Activated CD4-positive, alpha-beta T cell treated with anti-CD3 and anti-CD28 coated beads, Interleukin-2, amount 10 ng/mL, durations not matched to agents 24 days and 14 days (primary cell): ENCODE measurements at regions not wholly inside any gene's neighbourhood (a gene's known extent, or its start where the extent isn't known, plus 50 kb on each side); places are given as distances from the start of the nearest gene placed in this dataset.

Experiments
- DNase-seq: peaks from one replicate; pipeline ENCODE4 v3.0.0; 2022
- H3K27ac Mint-ChIP-seq: one replicate; pipeline ENCODE4 v1.8.0; 2022; ENCODE audit warnings: mild to moderate bottlenecking, mixed read lengths
- H3K27me3 Mint-ChIP-seq: one replicate; pipeline ENCODE4 v1.8.0; 2022; ENCODE audit warnings: mixed read lengths
- H3K36me3 Mint-ChIP-seq: one replicate; pipeline ENCODE4 v1.8.0; 2022; ENCODE audit warnings: low read depth, mild to moderate bottlenecking, mixed read lengths
- H3K4me1 Mint-ChIP-seq: one replicate; pipeline ENCODE4 v1.8.0; 2021; ENCODE audit warnings: mixed read lengths
- H3K4me3 Mint-ChIP-seq: one replicate; pipeline ENCODE4 v1.8.0; 2022; ENCODE audit warnings: mild to moderate bottlenecking, moderate library complexity, mixed read lengths
- H3K9me3 Mint-ChIP-seq: one replicate; pipeline ENCODE4 v1.8.0; 2021; ENCODE audit warnings: mixed read lengths
- intact Hi-C: fragments of 100-400 bp; cut with micrococcal nuclease; formaldehyde crosslinking; loops from one replicate; pipeline ENCODE4 v1.15.1; 2023

DNA sequence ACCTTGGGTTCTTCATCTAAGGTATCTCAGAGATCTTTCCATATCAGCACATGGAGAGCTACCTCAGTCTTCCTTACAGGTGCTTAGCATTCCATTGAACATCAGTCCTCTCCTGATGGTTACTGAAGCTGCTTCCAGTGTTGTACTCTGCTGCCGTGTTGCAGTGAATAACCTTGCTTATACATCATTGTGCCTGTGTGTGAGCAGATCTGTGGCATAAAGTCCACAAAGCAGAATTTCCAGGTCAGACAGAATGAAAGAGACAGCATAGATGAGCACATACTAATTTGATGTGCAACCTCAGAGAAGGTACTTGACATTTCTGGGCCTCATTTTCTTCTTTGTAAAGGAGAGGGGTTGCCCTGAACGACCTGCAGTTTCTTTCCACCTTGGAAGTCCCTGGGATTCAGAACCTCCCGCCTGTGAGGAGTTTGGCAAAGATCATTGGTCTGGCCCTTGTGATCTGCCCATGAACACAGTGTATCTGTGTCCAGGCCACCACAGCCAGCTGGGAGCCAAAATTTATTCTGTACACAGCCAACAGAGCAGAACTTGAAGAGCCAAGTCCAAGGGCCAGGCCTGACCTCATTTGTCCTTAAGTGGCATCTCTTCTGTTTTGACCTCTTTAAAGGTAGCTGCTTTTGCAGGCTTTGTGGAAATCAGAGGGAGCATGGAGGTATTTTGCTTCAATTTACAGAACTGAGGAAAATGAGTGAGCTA, 57.2 kb upstream of the SLC7A14 start:
- DNase-seq = no peak
- Mint-ChIP-seq H3K9me3 (peaks cover 5% of the 10 kb centered on the region), H3K27me3 (peaks cover 10% of the 10 kb centered on the region), H3K4me1 (no peaks in the 10 kb centered on the region), H3K27ac (no peak overlapping the region), H3K36me3 (no peaks in the 10 kb centered on the region), H3K4me3 (no peak overlapping the region)
- intact Hi-C loops = no loop called here

DNA sequence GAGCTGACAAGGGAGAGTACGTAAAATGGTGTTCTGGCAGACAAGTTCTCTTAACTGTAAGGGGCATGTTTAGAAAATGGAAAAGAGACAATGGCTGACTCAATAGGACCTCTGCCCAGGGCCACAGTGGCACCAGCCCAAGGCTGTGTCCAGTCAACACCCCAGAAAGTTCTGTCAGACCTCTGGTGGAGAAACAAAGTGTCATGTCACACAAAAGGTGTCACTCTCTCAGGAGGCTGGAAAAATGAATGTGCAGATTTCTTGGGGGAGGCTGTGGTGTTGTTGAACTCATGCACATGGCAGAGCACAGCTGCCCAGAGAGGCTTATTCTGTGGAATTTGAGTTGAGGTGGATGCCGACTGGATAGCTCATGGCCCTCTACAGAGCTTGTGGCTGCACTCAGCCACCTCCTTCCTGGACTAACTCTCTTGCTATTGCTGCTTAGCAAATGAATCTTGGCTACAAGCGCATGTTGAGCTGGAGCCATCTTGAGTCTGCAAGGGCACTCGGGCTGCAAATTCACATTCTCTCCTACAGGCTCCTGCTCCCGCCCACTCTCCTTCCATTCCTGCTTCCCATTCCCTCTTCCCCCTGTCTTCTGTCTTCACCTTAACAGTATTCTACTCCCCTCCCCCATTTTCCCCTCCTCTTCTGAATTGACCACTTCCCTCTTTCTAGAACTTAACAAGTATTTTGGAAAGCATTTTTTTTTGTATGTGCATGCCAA, 55.8 kb upstream of the SLC7A14 start:
- H3K4me1 Mint-ChIP-seq = no peaks in the 10 kb centered on the region
- peaks cover 2% of the 10 kb centered on the region for H3K27me3 Mint-ChIP-seq
- H3K4me3 Mint-ChIP-seq = no peak overlapping the region
- H3K9me3 Mint-ChIP-seq = no peaks in the 10 kb centered on the region
- intact Hi-C loops = no loop called here
- H3K36me3 Mint-ChIP-seq = no peaks in the 10 kb centered on the region
- DNase-seq = no peak
- no peak overlapping the region for H3K27ac Mint-ChIP-seq

DNA sequence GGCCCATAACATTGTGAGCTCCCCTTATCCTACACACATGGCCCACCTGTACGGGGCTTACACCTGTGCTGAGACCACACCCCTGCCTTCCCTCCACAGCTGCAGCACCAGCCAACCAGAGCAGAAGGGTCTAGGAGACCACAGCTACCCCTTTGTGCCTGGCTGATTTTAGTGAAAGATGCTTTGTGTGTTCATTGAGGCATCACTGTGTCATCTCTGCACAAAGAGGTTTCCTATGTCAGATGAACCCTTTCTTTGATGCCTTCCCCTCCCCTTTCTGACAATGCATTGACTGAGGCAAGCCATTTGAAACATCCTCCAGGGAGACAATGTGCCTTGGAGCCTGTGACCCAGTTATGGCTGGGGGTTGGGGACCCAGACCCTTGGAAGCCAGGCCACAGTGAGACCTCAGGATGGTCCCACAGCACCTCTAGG, 54.9 kb upstream of the SLC7A14 start:
- H3K27me3 Mint-ChIP-seq = peaks cover 2% of the 10 kb centered on the region
- intact Hi-C loops = no loop called here
- no peaks in the 10 kb centered on the region for H3K36me3 Mint-ChIP-seq
- H3K4me1 Mint-ChIP-seq = no peaks in the 10 kb centered on the region
- no peak overlapping the region for H3K4me3 Mint-ChIP-seq
- DNase-seq = no peak
- H3K9me3 Mint-ChIP-seq = no peaks in the 10 kb centered on the region
- no peak overlapping the region for H3K27ac Mint-ChIP-seq

DNA sequence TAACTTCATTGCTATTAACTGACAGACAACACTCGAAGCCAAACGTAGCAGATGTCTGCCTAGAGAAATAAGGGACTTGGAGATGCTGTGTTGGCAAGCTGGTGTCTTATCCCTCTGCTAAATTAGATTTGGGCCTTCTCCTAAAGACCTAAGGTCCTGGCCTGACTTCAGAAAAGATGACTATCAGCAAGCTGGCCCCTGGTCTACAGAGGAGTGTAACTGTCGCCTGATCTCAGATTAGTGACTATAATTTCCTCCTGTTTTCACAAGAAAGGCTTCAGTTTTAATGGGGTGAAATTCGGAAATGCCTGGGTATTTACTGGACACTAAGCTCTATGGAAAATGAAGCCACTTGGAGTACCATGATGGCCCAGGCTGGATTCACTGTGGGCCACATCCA, 53.1 kb upstream of the SLC7A14 start:
- no peaks in the 10 kb centered on the region for H3K36me3 Mint-ChIP-seq
- DNase-seq = no peak
- H3K27ac Mint-ChIP-seq = no peak overlapping the region
- H3K9me3 Mint-ChIP-seq = no peaks in the 10 kb centered on the region
- H3K4me3 Mint-ChIP-seq = no peak overlapping the region
- peaks cover 2% of the 10 kb centered on the region for H3K27me3 Mint-ChIP-seq
- intact Hi-C loops = no loop called here
- no peaks in the 10 kb centered on the region for H3K4me1 Mint-ChIP-seq

DNA sequence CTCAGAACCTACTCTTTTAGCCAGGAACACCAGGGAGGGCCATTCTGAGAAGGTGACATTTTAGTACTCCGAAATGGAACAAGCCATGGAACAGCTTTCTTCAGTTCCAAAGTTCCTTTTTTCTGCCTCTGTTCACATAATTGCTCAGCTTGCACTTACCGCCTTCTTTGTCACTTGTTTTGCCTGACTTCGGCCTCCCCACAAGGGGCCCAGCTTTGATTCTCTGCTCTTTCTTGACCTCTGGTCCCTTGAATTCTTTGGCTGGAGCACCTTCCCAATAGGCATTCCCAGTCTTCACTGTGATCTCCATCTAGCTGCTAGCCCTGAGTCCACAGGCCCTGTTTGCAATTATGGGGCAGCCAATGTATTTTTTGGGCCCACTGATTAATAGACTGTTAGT, 51.4 kb upstream of the SLC7A14 start:
- H3K9me3 Mint-ChIP-seq = no peaks in the 10 kb centered on the region
- intact Hi-C loops = no loop called here
- DNase-seq = no peak
- no peak overlapping the region for H3K4me3 Mint-ChIP-seq
- peaks cover 3% of the 10 kb centered on the region for H3K4me1 Mint-ChIP-seq
- no peaks in the 10 kb centered on the region for H3K36me3 Mint-ChIP-seq
- no peak overlapping the region for H3K27ac Mint-ChIP-seq
- peaks cover 2% of the 10 kb centered on the region for H3K27me3 Mint-ChIP-seq

DNA sequence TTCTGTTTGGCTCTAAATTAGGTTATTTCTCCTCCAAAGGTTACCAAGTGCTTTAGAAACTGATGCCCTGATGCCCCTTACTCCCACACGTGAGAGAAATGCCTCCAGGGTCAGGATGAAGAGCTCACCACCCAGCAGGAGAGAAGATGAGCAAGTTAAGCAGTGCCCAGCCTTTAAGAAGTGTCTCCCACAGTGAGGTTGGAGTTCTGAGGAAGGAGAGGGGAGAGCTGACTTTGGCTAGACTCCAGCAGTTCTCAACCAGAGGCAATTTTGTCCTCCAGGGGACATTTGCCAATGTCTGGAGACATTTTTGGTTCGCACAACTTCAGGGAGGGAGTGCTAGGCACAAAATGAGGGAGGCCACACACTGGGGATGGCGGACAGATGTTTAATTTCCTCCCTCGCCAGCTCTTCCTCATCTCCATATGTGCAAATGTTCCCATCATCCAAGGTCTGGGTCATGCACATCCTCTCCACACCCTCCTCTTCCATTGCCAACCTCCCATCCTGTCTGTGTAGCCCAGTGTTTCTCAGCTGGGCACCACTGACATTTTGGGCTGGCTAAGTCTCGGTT, 50.6 kb upstream of the SLC7A14 start:
- no peak for DNase-seq
- intact Hi-C loops = no loop called here
- peaks cover 3% of the 10 kb centered on the region for H3K4me1 Mint-ChIP-seq
- peaks cover 2% of the 10 kb centered on the region for H3K27me3 Mint-ChIP-seq
- no peaks in the 10 kb centered on the region for H3K36me3 Mint-ChIP-seq
- no peaks in the 10 kb centered on the region for H3K9me3 Mint-ChIP-seq
- H3K4me3 Mint-ChIP-seq = no peak overlapping the region
- no peak overlapping the region for H3K27ac Mint-ChIP-seq
